GM19397 (cell line): ENCODE measurements at regions not wholly inside any gene's neighbourhood (a gene's known extent, or its start where the extent isn't known, plus 50 kb on each side); places are given as distances from the start of the nearest gene placed in this dataset.
A peak's percentile ranks its signal among the peaks of the same experiment; 100 is the strongest.
"Not testable (repeated sequence)": the region's sequence is repeated elsewhere in the genome, so short reads cannot be mapped to it uniquely, and the experiment has no call there.

Experiments used
- ATAC-seq: cut with Tn5 transposase; IDR thresholded peaks from one replicate; pipeline ENCODE4 v1.9.1; 2021; ENCODE audit warnings: mild to moderate bottlenecking, moderate library complexity; ENCODE audit not compliant: unreplicated experiment

- ATAC-seq: no peak
These were observed 149.3 kb upstream of the TGFBR2 start for GRCh38 chr3:30457081-30457480.

GRCh38 chr3:30457726-30458125 is 148.7 kb upstream of the TGFBR2 start:
- ATAC-seq: no peak

GRCh38 chr3:30458376-30459171 is 147.8 kb upstream of the TGFBR2 start:
- no peak for ATAC-seq

DNA sequence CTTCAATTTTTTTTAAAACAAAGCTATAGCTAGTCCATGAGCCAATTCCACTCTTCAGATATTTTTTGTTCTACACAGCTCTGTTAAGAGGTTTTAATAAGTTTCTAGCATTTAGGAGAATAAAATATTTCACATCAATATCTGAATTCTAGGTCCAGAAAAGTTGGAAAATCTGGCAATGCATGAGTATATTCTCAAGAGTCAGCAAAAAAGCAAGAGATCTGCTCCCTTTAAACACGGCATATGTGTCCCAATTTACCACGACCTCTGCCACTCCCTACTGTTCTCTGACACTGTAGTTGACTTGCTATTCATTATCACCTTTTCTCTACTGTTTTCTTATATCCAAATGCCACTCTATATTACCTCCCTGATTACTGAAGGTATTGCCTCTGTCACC is 145.1 kb upstream of the TGFBR2 start:
- no peak for ATAC-seq

- no peak for ATAC-seq
These were observed 143.5 kb upstream of the TGFBR2 start for GRCh38 chr3:30462721-30463470.

DNA sequence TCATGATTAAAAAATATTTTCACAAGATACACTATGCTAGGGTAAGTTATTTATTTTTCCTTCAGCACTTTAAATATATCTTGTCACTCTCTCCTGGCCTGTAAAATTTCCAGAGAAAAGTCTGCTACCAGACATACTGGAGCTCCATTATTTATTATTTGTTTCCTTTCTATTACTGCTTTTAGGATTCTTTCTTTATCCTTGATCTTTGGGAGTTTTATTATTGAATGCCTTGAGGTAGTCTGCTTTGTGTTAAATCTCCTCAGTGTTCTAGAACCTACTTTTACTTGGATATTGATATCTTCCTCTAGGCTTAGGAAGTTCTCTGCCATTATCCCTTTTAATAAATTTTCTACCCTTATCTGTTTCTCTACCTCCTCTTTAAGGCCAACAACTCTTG is 142.0 kb upstream of the TGFBR2 start:
- no peak for ATAC-seq

DNA sequence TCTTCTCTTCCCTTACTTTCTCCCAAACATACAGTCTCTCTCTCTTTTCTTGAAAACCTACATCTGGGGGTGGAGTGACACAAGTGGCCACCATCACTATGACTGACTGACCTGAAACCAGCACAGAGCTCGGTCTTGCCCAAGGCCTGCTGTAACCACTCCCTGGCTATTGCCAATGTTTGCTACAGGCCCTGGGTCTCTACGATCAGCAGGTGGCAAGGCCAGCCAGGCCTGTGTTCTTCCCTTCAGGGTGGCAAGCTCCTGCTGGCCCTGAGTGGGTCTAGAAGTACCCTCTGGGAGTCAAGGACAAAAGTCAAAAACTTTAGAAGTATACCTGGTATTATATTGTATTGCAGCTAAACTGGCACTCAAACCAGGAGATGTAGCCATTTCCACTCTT is 140.9 kb upstream of the TGFBR2 start:
- no peak for ATAC-seq

GRCh38 chr3:30467596-30468238 is 138.7 kb upstream of the TGFBR2 start:
- no peak for ATAC-seq

- no peak for ATAC-seq
These were observed 137.3 kb upstream of the TGFBR2 start for GRCh38 chr3:30469133-30469532.

DNA sequence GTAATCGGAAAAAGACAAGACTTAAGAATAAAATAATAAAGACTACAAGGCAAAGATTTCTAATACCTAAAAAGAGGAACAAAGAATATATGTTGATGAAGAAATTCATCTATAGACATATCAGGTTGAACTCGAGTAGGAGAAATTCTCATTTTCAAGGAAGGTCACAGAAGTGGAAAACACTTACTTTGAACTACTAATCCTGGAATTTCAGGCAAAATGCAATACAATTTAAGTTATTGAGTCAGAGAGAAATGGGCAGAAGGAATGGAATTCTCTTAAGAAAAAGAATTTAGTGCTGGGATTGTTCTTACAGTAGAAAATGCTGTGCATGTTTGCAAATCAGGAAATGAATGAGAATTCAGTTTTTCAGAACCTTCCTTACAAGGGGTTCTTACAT is 135.9 kb upstream of the TGFBR2 start:
- ATAC-seq: no peak

GRCh38 chr3:30471066-30471465 is 135.3 kb upstream of the TGFBR2 start:
- no peak for ATAC-seq

GRCh38 chr3:30471796-30472489 is 134.5 kb upstream of the TGFBR2 start:
- ATAC-seq: no peak

DNA sequence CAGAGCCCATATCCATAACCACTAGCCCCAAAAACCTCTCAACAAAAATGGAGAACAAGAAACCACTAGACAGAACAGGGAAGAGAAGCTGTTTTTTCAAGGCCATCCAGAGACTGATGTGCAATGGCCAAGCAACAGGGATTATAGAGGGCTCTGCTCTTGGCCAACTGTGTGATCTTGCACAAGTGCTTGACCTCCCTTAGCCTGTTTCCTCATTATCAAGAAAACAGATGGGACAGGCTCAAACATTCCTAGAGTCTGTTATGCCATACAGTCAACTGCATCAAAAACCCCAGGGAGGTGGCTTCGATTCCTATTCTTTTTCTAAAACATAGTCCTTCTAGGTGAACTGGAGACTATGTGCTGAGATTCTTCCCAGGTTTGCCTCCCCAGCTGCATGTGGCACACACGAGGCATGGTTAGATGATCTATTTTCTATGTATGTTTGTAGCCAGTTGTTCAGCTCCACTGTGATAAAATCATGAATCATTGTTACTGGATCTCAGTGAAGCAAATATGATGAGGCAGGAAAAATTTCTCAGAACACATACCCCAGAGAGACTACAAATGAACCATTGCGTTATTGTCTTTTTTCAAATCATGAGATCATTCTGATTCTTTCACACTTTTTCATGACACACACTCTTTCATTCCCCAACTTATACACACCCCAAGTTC is 132.9 kb upstream of the TGFBR2 start:
- no peak for ATAC-seq

DNA sequence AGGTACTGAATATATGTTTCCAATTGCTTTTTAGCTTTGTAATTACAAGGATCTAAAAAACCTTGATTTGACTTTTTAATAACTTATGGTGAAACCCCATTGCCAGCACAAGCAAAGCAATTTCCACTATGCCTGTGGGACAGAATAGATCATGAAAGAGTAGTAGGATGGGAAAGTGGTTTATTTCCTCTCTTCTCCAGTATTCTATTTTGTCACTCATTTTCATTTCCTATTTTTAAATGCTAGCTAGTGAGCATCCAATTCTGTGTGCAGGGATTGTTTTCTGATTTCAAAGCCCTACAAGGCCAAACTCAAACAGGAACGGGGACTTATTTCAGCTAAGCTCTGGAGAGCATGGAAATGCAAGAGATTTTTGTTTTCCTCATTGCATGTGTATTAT is 132.0 kb upstream of the TGFBR2 start:
- no peak for ATAC-seq

DNA sequence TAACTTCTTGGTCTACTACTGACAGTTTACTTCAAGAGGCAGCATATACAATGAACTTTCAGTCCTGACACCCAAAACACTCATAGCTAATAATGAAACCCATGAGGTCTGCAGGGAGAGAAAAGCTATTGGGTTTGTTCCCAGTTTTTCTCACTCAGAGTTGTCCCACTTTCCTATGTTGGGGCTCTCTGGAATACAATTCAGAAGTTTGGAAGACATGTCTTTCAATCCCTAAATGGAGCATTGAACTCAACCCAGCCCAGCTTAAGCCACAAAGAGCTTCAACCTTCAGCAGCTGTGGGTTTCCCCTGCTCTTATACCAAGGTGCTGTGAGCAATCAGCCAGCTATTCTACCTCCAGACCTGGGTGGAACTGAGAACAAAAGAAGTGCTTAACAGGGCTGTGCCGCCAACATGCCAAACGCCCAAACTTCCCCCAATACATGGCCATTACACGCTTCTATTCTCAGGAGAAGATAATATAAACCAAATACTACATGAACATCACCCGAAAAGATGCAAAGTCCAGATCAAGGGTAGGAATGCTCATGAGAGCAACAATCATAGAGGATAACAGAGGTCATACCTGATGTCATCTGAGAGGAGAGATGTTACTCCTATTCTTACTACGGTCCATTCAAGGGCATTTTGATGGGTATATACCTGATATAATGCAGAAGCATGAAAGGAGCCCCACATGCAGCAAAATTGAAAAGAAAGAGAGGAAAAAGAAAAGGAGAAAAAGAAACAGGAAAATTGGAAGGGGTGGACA is 131.2 kb upstream of the TGFBR2 start:
- peak; percentile 86 for ATAC-seq

- no peak for ATAC-seq
These were observed 130.6 kb upstream of the TGFBR2 start for GRCh38 chr3:30475809-30476178.

GRCh38 chr3:30476368-30477084 is 129.9 kb upstream of the TGFBR2 start:
- ATAC-seq: no peak

DNA sequence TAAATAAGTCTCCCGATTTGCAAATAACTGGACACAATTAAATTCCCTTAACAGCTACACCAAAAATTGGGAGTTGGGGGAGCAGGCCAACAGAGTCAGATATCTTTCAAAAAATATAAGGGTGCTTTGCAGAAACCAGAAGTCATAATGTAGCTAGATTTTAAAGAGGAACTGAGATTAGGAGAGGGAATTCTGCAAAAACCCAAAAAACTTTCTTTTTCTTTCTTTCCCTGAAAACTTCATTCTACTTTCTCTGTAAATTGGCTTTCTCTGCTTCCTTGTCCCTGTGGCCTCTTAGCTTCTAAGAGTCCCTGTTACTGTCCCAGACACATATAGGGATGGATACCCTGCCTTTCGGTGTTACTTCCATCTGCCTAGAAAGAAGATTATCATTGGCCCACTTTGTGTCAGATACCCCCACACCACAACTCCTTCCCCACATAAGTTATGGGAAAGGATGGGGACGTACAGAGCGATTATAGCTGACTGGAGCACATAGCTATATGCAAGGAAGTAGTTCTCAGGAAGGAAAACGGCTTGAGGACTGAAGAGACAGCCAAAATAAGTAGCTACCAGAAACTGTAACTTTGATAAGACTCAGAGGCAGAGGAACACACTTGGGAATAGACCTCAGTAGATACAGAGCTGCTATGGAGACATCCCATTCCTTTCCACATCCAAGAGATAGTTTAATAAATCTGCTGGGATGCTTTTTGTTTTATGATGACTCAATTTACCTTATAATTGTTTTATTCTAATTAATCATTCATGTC is 129.1 kb upstream of the TGFBR2 start:
- no peak for ATAC-seq

- not testable (repeated sequence) for ATAC-seq
These were observed 126.7 kb upstream of the TGFBR2 start for GRCh38 chr3:30479737-30480136.
